GM18505 (cell line): ENCODE measurements at regions not wholly inside any gene's neighbourhood (a gene's known extent, or its start where the extent isn't known, plus 50 kb on each side); places are given as distances from the start of the nearest gene placed in this dataset.

Experiments used
- ATAC-seq: cut with Tn5 transposase; IDR thresholded peaks from one replicate; pipeline ENCODE4 v1.9.1; 2021; ENCODE audit not compliant: unreplicated experiment
- POLR2A ChIP-seq: IDR thresholded peaks from 4 replicates; pipeline ENCODE4 v1.6.1; 2011; ENCODE audit warnings: borderline replicate concordance; ENCODE audit not compliant: insufficient read depth, insufficient read length; ENCODE audit errors: extremely low read depth

GRCh38 chr5:58244819-58245475 is 214.9 kb downstream of the PLK2 start:
- ATAC-seq = no peak
- TF ChIP-seq POLR2A = no peak

- ATAC-seq = no peak
- TF ChIP-seq POLR2A = no peak
Observed at GRCh38 chr5:58241389-58241788, 218.5 kb downstream of the PLK2 start.

- ATAC-seq = no peak
- TF ChIP-seq POLR2A = no peak
Observed at GRCh38 chr5:58240322-58240721, 219.6 kb downstream of the PLK2 start.

GRCh38 chr5:58239731-58240130 is 220.2 kb downstream of the PLK2 start:
- no peak for ATAC-seq
- TF ChIP-seq POLR2A = no peak

GRCh38 chr5:58239045-58239444 is 220.8 kb downstream of the PLK2 start:
- no peak for ATAC-seq
- TF ChIP-seq POLR2A = no peak

- no peak for ATAC-seq
- no peak for TF ChIP-seq POLR2A
Observed at GRCh38 chr5:58236498-58236897, 223.4 kb downstream of the PLK2 start.

GRCh38 chr5:58235299-58235698 is 224.6 kb downstream of the PLK2 start:
- no peak for TF ChIP-seq POLR2A
- ATAC-seq = no peak

GRCh38 chr5:58232130-58232529 is 227.8 kb downstream of the PLK2 start:
- no peak for TF ChIP-seq POLR2A
- ATAC-seq = no peak

- no peak for ATAC-seq
- TF ChIP-seq POLR2A = no peak
Observed at GRCh38 chr5:58231041-58231440, 228.8 kb downstream of the PLK2 start.

- no peak for ATAC-seq
- TF ChIP-seq POLR2A = no peak
Observed at GRCh38 chr5:58228896-58229295, 231.0 kb downstream of the PLK2 start.

GRCh38 chr5:58227858-58228257 is 232.0 kb downstream of the PLK2 start:
- no peak for ATAC-seq
- no peak for TF ChIP-seq POLR2A

GRCh38 chr5:58224661-58225060 is 235.2 kb downstream of the PLK2 start:
- no peak for TF ChIP-seq POLR2A
- ATAC-seq = no peak

GRCh38 chr5:58224221-58224620 is 235.7 kb downstream of the PLK2 start:
- ATAC-seq = no peak
- TF ChIP-seq POLR2A = no peak

- no peak for TF ChIP-seq POLR2A
- ATAC-seq = no peak
Observed at GRCh38 chr5:58215364-58215763, 244.5 kb downstream of the PLK2 start.

GRCh38 chr5:58211441-58211840 is 248.4 kb downstream of the PLK2 start:
- ATAC-seq = no peak
- TF ChIP-seq POLR2A = no peak
